Thyroid gland (tissue), 4 donors: ENCODE measurements at regions not wholly inside any gene's neighbourhood (a gene's known extent, or its start where the extent isn't known, plus 50 kb on each side); places are given as distances from the start of the nearest gene placed in this dataset.

Source experiments
- POLR2A ChIP-seq, 2 donors: fragments of 450-650 bp; IDR thresholded peaks; one replicate each; pipeline ENCODE4 v1.6.1; 2017; ENCODE audit warnings: antibody characterized with exemption in 2 of 2, mild to moderate bottlenecking in 2 of 2, moderate library complexity in 1 of 2
- TF ChIP-seq, protein P1 (sequence below), 6 experiments: fragments of 200-600 bp in 3 of 6; fragments of 450-650 bp in 3 of 6; sonication (generic) in 3 of 6; IDR thresholded peaks; one replicate each; pipeline ENCODE4 v1.5.1; 2016 to 2019; ENCODE audit warnings: antibody characterized with exemption in 6 of 6, mild to moderate bottlenecking in 2 of 6, inconsistent platforms in 1 of 6, moderate library complexity in 1 of 6

DNA sequence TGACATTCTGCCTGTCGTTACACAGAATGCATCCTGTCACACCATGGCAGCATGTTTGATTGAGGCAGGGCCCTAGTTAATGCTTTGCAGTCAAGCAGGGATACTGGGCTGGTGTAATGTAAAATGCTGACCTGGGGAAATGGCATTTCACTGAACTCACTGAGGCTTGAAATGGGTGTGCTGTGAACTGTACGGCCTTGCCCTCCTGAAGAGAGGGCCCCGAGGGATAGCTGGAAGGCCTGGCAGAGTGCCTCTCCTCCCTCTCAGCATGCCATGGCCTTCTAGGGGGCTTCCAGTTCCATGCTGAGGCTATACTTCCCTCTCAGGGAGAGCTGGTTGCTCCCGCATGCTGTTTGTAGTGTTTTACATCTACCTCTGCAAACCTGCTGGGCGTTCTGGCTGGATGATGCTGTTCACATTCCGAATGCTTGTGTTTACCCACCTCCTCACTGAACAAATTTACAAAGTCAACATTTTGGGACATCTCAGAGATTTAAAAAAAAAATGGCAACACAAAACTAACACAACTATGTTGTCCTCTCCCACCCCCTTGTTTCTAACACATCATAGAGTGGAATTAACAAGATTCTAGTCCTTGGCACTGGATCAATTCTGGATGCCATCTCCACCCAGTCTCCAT lies 416.7 kb upstream of the CADM1 start:
- TF ChIP-seq, protein P1, sequence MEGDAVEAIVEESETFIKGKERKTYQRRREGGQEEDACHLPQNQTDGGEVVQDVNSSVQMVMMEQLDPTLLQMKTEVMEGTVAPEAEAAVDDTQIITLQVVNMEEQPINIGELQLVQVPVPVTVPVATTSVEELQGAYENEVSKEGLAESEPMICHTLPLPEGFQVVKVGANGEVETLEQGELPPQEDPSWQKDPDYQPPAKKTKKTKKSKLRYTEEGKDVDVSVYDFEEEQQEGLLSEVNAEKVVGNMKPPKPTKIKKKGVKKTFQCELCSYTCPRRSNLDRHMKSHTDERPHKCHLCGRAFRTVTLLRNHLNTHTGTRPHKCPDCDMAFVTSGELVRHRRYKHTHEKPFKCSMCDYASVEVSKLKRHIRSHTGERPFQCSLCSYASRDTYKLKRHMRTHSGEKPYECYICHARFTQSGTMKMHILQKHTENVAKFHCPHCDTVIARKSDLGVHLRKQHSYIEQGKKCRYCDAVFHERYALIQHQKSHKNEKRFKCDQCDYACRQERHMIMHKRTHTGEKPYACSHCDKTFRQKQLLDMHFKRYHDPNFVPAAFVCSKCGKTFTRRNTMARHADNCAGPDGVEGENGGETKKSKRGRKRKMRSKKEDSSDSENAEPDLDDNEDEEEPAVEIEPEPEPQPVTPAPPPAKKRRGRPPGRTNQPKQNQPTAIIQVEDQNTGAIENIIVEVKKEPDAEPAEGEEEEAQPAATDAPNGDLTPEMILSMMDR (IDR thresholded peaks at IDR 0.05) = no peak
- TF ChIP-seq POLR2A (IDR thresholded peaks at IDR 0.05) = no peak
